ENCODE measurements at regions not wholly inside any gene's neighbourhood (a gene's known extent, or its start where the extent isn't known, plus 50 kb on each side); places are given as distances from the start of the nearest gene placed in this dataset.

DNA sequence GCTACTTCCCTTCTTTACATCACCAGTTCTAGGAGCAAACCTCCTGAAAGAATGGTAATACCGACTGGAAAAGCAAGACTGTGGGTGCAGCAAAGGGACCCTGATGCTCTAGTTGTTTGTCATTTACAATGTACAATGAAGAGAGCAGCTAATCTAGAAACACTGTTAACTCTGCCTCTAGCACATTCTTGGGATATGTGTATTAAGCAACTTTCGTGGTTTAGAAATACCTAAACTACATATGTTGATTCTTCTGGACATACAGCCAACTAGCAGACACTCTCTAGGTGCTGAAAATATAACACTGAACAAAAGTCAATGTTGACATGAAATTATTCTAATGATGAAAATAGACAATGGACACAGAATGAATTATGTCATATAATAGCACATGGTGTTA is 440.3 kb upstream of the MC4R start:
- 47 to 57% methylated on average over 2 of the region's 2 CpGs for WGBS, 2 donors
- Histone ChIP-seq H3K27ac (no peak overlapping the region), H3K9me3 (no peaks in the 10 kb centered on the region), H3K36me3 (no peaks in the 10 kb centered on the region), H3K27me3 (no peaks in the 10 kb centered on the region), H3K4me3 (no peak overlapping the region), H3K4me1 (no peaks in the 10 kb centered on the region)
- no peak for ATAC-seq
- DNase-seq: no peak
- no peak for FAIRE-seq
- intact Hi-C loops (cut with DNase I): no loop called here
- TF ChIP-seq, protein P1, sequence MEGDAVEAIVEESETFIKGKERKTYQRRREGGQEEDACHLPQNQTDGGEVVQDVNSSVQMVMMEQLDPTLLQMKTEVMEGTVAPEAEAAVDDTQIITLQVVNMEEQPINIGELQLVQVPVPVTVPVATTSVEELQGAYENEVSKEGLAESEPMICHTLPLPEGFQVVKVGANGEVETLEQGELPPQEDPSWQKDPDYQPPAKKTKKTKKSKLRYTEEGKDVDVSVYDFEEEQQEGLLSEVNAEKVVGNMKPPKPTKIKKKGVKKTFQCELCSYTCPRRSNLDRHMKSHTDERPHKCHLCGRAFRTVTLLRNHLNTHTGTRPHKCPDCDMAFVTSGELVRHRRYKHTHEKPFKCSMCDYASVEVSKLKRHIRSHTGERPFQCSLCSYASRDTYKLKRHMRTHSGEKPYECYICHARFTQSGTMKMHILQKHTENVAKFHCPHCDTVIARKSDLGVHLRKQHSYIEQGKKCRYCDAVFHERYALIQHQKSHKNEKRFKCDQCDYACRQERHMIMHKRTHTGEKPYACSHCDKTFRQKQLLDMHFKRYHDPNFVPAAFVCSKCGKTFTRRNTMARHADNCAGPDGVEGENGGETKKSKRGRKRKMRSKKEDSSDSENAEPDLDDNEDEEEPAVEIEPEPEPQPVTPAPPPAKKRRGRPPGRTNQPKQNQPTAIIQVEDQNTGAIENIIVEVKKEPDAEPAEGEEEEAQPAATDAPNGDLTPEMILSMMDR (IDR thresholded peaks at IDR 0.05): no peak

DNA sequence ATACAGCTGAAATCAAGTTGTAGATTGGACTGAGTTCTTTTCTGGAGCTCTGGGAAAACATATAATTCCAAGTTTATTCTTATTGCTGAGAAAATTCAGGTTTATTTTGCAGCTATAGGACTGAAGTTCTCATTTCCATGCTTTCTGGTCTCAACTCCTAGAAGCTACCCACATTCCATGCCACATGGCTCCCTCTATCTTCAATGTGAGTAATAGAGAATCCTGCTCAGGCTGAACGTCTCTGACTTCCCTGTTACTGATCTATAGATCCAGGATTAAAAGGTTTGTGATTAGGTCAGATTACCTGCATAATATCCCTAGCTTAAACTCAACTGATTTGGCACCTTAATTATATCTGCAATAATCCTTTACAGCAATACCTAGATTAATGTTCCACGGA is 453.8 kb upstream of the MC4R start:
- H3K36me3 ChIP-seq: no peaks in the 10 kb centered on the region
- no peaks in the 10 kb centered on the region for H3K27me3 ChIP-seq
- ATAC-seq (no peak), FAIRE-seq (no peak), DNase-seq (no peak)
- 17 to 26% methylated on average over 2 of the region's 2 CpGs for WGBS, 2 donors
- no peaks in the 10 kb centered on the region for H3K9me3 ChIP-seq
- H3K27ac ChIP-seq: no peak overlapping the region
- no peaks in the 10 kb centered on the region for H3K4me1 ChIP-seq
- no peak overlapping the region for H3K4me3 ChIP-seq
- TF ChIP-seq, protein P1 (IDR thresholded peaks at IDR 0.05): no peak
- intact Hi-C loops (cut with DNase I): no loop called here

DNA sequence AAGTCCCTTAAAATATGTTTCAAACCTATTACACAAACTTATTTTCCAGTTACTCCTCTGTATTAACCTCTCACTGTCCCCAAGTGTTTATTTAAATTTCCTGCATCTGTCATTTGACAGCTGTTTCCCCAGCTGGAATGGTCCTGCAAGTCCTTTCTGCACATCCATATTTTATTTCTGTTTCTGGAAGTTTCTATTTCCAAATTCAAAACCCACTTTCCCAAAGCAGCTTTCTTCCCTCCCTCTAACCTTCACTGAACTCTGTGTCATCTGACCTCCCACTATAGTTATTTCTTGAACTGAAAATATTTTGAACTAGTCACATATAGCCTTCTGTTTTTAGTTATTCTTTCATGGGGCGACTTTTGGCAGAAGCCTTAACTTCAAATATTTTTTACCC is 459.4 kb upstream of the MC4R start:
- Histone ChIP-seq H3K36me3 (no peaks in the 10 kb centered on the region), H3K4me3 (no peak overlapping the region), H3K27ac (no peak overlapping the region), H3K4me1 (no peaks in the 10 kb centered on the region), H3K9me3 (no peaks in the 10 kb centered on the region), H3K27me3 (no peaks in the 10 kb centered on the region)
- no peak for FAIRE-seq
- no peak for ATAC-seq
- intact Hi-C loops (cut with DNase I): no loop called here
- TF ChIP-seq, protein P1 (IDR thresholded peaks at IDR 0.05): no peak
- no peak for DNase-seq
- WGBS, 2 donors: 49 to 72% methylated on average over 1 of the region's 1 CpG

DNA sequence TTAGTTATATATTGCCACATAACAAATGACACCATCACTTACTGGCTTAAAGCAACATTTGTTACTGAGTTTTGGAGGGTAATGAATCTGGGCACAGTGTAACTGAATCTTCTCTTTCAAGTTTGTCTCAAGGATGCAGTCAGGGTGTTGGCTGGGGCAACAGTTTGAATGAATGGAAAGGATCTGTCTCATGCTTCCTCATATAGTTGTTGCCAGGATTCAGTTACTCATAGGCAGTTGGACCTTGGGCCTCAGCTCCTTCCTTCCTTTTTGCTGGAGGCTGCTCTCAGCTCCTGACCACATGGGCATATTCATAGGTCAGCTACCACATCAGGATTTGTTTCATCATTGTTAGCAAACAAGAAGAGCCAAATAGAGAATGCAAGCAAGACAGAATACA is 466.1 kb upstream of the MC4R start:
- TF ChIP-seq, protein P1 (IDR thresholded peaks at IDR 0.05): no peak
- FAIRE-seq: no peak
- no peak for DNase-seq
- H3K27me3 ChIP-seq: no peaks in the 10 kb centered on the region
- H3K4me3 ChIP-seq: no peak overlapping the region
- H3K4me1 ChIP-seq: no peaks in the 10 kb centered on the region
- H3K9me3 ChIP-seq: no peaks in the 10 kb centered on the region
- no peak for ATAC-seq
- H3K36me3 ChIP-seq: no peaks in the 10 kb centered on the region
- H3K27ac ChIP-seq: no peak overlapping the region
- intact Hi-C loops (cut with DNase I): no loop called here

DNA sequence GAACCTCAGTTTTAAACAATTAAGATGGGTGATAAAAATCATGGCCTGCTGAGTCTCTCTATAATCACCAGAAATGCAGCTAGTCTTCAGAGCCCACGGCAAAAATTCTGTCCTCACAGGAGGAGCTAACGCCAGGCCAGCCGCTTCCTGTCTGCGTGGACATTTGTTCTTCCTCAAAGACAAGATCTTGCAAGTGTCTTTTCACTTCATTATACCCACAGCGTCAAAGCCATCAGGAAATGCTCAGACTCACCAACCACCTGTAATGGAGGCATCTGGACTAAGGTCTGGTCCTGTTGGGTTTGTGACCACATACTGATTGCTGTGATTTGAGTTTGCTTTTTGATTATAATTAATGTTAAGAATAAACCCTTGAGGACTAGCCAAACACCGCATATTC is 473.8 kb upstream of the MC4R start:
- H3K36me3 ChIP-seq: no peaks in the 10 kb centered on the region
- TF ChIP-seq, protein P1 (IDR thresholded peaks at IDR 0.05): no peak
- no peaks in the 10 kb centered on the region for H3K9me3 ChIP-seq
- H3K27ac ChIP-seq: no peak overlapping the region
- 60 to 74% methylated on average over 6 of the region's 6 CpGs for WGBS, 2 donors
- H3K4me3 ChIP-seq: no peak overlapping the region
- no peak for DNase-seq
- no peak for FAIRE-seq
- H3K4me1 ChIP-seq: no peaks in the 10 kb centered on the region
- no peak for ATAC-seq
- intact Hi-C loops (cut with DNase I): no loop called here
- H3K27me3 ChIP-seq: no peaks in the 10 kb centered on the region
